Mucosa of descending colon (tissue), 3 donors: ENCODE measurements at regions not wholly inside any gene's neighbourhood (a gene's known extent, or its start where the extent isn't known, plus 50 kb on each side); places are given as distances from the start of the nearest gene placed in this dataset.

Experiments used
- ATAC-seq: fragments of 200-7000 bp; cut with Tn5 transposase; one replicate; pipeline ENCODE4 v1.9.1; 2020; ENCODE audit warnings: mild to moderate bottlenecking, moderate library complexity
- DNase-seq, 3 donors: peaks; one replicate each; pipeline ENCODE4 v3.0.0-alpha.2; 2020
- H3K36me3 ChIP-seq: fragments of 200-600 bp; one replicate; pipeline ENCODE4 v1.8.0; 2021; ENCODE audit warnings: low read depth, mild to moderate bottlenecking
- H3K4me1 ChIP-seq: fragments of 200-600 bp; one replicate; pipeline ENCODE4 v1.8.0; 2021; ENCODE audit warnings: low read depth, mild to moderate bottlenecking
- H3K4me3 ChIP-seq: fragments of 200-600 bp; one replicate; pipeline ENCODE4 v1.8.0; 2021; ENCODE audit warnings: mild to moderate bottlenecking
- H3K9me3 ChIP-seq: fragments of 200-600 bp; one replicate; pipeline ENCODE4 v1.8.0; 2021; ENCODE audit warnings: mild to moderate bottlenecking
- CTCF ChIP-seq: fragments of 200-600 bp; IDR thresholded peaks from one replicate; pipeline ENCODE4 v1.8.0; 2022; ENCODE audit warnings: antibody characterized with exemption, mild to moderate bottlenecking
- intact Hi-C, 2 donors: fragments of 100-400 bp; cut with DNase I in 1 of 2; cut with micrococcal nuclease in 1 of 2; formaldehyde crosslinking; loops; one replicate each; pipeline versions ENCODE4 v1.11.0 to v1.11.1; 2022; cut with DNase I, micrococcal nuclease
- donor health status: DM: no; HTN: no; CAD: no; lungs with moderate emphysema.
- donor health status: DM: no; HTN: no; CAD: no.
- donor health status: DM: no; HTN: yes; CAD: no.

- no peak for DNase-seq
- H3K4me1 ChIP-seq, result peaks cover 2% of the 10 kb centered on the region
- intact Hi-C loops, result no loop called here
- no peaks in the 10 kb centered on the region for H3K36me3 ChIP-seq
- ATAC-seq, result no peak
- no peak overlapping the region for H3K4me3 ChIP-seq
- no peak for TF ChIP-seq CTCF
- H3K9me3 ChIP-seq, result no peaks in the 10 kb centered on the region
Observed at GRCh38 chr6:79416931-79417330, 120.3 kb downstream of the LCA5 start.

DNA sequence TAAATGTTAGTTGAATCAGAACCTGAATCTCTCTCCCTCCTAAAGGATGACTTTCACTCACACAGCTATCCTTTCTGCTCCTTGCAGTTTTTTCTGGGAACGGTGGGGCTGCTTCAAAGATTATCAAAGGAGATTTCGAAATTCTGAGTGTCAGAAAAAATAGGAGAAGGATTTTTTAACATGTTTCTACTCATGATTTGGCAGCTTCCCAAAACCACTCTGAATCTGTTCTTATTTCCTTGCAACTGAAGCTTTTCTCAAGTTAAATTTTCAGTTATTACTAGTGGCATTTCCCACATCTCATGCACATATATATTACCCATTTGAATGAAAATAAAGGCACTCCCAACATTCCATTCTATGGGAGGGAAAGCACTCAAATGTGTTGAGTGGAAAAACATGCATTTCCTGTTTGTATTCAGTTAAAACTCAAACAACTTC is 123.6 kb downstream of the LCA5 start:
- DNase-seq, result no peak
- Histone ChIP-seq H3K4me3 (no peak overlapping the region), H3K36me3 (no peaks in the 10 kb centered on the region), H3K4me1 (no peaks in the 10 kb centered on the region), H3K9me3 (no peaks in the 10 kb centered on the region)
- ATAC-seq, result peak; percentile 38
- intact Hi-C loops, result no loop called here
- TF ChIP-seq CTCF, result no peak

GRCh38 chr6:79410806-79411205 is 126.4 kb downstream of the LCA5 start:
- Histone ChIP-seq H3K4me1 (no peaks in the 10 kb centered on the region), H3K36me3 (no peaks in the 10 kb centered on the region), H3K9me3 (no peaks in the 10 kb centered on the region), H3K4me3 (no peak overlapping the region)
- TF ChIP-seq CTCF, result no peak
- DNase-seq (no peak), ATAC-seq (no peak)
- intact Hi-C loops, result no loop called here

DNA sequence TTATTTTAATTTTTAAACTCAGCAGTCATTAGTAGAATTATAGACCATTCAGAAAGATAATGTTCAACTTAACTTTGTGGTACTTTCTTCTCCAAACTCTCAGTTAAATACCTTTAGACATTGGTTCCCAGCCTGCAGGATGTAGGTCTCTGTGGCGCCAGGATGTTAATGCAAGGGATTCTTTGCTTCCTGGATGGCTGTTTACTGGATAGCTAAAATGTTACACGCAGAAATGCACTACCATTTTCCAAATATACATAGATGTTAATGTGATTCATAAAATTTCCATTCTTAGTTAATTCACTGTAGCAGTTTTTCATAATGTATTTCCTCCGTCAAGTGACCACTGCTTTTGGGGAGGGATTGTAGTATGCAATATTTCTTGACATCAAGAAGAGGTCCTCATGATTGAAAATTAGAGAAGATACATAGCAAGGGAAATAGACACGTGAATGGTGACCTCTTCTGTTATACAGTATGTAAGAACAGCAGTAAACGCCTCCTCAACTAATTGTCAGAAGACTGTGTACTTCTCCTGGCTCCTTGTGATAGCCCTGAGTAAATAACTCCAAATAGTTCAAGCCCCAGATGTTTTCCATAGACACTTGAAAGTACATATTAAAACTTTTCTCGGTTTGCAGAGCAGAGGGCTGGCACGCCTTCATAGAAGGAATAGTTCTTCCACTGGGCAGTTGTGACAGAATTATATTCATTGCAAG is 128.8 kb downstream of the LCA5 start:
- H3K9me3 ChIP-seq, result no peaks in the 10 kb centered on the region
- no peak overlapping the region for H3K4me3 ChIP-seq
- ATAC-seq (no peak), DNase-seq (no peak)
- intact Hi-C loops, result no loop called here
- no peaks in the 10 kb centered on the region for H3K36me3 ChIP-seq
- TF ChIP-seq CTCF, result no peak
- peaks cover 3% of the 10 kb centered on the region for H3K4me1 ChIP-seq

DNA sequence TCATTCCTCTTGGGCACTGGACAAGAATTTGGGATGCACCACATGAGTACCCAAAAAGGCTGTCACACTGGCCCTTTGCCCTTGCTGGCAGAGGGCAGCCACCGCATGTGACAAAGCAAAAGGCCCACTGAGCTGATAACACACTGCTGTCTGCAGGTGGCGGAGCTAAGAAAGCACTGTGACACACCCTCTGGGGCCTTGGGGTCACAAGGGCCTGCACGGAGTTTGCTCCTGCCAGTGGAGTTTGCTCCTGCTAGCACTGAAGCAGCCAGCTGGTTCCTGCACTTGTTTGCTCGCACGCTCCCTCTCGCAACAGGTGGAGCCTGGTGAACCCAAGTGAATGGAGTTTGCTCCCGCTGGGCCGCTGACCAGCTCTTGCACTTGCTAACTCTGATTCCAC is 132.6 kb downstream of the LCA5 start:
- ATAC-seq, result peak; percentile 98
- intact Hi-C loops, result no loop called here
- H3K4me3 ChIP-seq, result no peak overlapping the region
- TF ChIP-seq CTCF, result no peak
- peak; percentile 68 to 79 (median 75) for DNase-seq
- H3K4me1 ChIP-seq, result peaks cover 3% of the 10 kb centered on the region
- H3K9me3 ChIP-seq, result no peaks in the 10 kb centered on the region
- H3K36me3 ChIP-seq, result no peaks in the 10 kb centered on the region
